Umbilical cord (tissue), 1 donor: ENCODE measurements at regions not wholly inside any gene's neighbourhood (a gene's known extent, or its start where the extent isn't known, plus 50 kb on each side); places are given as distances from the start of the nearest gene placed in this dataset.

Experiments
- DNase-seq: peaks from one replicate; pipeline ENCODE4 v3.0.0-alpha.2; 2015; ENCODE audit warnings: low spot score

DNA sequence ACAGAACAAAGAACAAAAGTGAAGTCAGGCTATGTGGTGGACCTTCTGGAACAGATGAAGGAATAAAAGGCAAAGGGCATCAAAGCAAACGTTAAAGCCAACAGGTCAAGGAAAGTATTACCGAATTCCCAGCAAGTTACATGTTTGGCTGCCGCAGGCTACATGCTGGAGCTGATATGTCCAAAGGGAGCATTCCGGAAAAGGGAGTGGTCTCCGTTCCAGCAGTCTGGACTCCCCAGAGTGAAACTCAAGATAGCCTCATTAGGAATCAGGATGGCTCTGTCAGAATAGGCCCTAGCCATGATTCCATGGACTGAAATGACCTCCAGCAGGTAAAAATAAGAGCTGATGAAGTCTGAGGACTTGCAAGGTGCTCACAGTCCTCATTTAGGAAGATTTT is 379.8 kb upstream of the PRICKLE1 start:
- no peak for DNase-seq

DNA sequence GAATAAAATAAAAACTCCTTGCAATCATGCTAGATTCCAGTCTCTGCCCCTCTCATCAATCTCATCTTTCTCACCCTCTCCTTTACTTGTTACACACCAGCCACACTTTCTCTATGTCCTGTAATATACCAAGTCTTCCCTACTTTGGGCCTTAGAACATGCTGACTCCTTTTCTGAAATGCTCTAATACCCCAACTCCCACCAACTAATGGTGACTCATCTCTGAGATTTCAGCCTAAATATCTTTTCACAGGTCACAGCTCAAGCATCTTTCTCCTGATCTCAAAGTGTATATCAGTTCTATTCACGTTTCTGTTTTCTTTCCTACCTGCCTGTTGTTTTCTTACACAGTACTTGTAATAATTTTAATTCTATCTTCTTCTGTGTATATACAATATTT is 378.9 kb upstream of the PRICKLE1 start:
- no peak for DNase-seq

DNA sequence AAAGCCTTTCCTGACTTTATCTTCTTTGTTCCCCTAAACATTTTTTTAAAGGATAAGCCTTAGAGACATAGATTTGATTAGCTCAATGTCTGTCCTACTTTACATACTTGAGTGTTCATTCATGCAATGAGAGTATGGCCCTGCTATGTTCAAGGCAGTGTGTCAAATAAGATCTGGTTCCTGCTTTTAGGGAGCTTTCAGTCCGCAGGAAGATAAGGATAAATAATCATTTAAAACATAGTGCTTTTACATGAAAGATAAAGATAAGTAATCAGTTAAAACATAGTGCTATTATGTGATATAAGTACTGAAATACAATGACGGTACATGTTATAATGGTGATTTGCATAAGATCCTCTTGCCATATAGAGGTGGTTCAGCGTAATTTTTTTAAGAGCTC is 378.3 kb upstream of the PRICKLE1 start:
- DNase-seq: no peak

DNA sequence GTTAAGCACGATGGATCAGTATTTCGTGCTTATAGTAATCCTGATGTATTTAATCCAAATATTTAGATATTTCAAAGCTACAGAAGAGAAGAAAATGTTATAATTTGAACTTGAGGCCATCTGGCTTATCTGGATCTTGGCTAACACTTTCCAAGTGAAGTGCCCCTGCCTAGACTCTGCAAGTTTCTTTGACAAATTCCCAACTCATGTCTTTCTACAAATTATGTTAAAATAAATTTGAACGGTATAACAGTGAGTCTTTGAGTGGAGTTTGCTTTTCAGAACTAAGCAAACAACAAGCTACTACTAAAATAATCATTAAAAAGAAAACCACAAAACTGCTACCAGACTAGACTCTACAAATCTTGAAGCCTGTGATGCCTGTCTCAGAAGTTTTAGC is 374.4 kb upstream of the PRICKLE1 start:
- no peak for DNase-seq

DNA sequence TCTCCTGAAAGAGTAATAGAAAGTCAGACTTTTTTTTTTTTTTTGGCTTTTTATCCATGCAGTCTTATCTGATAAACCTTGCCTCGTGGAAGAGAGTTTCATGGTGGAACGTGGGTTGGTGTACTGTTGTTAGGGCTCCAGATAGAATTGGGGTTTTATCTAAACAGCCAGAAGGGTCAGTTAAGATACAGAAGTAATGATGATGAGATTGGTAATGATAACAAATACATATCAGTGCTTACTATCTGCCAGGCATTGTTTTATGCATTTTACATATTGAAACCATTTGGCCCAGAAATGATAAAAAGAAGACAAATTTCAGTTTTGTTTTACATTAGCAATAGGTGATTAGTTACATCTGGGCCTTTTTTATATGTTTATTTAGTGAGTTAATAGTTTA is 372.8 kb upstream of the PRICKLE1 start:
- DNase-seq: no peak

DNA sequence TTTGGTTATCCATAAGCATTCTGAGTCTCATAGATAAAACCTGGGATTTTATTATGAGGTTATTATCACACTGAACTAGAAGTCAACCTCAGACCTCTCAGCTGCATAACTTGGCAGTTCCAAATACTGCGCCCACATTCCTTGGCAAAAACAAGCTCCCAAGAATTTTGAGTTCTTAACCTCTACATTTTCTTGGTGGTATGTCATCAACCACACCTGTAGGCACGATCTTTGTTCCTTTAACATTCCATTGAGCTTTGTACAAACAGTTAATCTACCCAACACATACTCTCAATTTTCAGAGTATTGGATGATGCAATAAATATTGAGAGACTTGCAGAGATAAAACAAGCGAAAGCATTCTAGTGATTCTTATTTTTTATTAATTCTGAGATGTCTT is 371.8 kb upstream of the PRICKLE1 start:
- peak; percentile 32 for DNase-seq

DNA sequence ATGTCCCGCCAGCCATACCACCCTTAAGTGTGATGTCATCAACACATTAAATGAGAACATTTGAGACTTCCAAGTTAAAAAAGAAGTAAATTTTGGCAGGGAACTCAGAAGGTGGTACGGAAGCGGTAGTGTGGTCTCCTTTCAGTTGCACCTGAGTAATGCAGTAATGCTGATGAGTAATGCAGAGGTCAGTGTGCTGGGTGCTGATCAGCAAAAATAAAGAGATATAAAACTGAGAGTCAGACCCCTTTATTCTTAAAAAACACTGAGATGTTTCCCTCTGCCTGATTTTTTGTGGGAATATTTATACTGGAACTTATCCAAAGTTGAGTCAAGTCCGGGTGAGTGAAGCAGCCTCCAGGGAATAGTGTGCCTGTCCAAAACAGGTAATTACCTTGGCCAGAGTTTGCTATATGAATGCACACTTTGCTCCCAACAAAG is 370.6 kb upstream of the PRICKLE1 start:
- DNase-seq: no peak

DNA sequence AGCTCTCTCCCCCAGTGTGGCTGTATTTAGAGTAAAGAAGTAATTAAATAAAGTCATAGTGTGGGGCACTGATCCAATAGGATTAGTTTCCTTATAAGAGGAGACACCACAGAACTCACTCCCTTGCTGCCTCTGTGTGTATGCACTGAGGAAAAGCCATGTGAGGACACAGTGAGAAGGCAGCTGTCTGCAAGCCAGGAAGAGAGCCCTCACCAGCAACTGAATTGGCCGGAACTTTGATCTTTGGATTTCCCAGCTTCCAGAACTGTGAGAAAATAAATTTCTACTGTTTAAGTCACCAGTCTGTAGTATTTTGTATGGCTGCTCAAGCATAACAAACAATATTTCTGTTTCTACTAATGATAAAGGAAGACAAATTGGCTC is 368.7 kb upstream of the PRICKLE1 start:
- no peak for DNase-seq

DNA sequence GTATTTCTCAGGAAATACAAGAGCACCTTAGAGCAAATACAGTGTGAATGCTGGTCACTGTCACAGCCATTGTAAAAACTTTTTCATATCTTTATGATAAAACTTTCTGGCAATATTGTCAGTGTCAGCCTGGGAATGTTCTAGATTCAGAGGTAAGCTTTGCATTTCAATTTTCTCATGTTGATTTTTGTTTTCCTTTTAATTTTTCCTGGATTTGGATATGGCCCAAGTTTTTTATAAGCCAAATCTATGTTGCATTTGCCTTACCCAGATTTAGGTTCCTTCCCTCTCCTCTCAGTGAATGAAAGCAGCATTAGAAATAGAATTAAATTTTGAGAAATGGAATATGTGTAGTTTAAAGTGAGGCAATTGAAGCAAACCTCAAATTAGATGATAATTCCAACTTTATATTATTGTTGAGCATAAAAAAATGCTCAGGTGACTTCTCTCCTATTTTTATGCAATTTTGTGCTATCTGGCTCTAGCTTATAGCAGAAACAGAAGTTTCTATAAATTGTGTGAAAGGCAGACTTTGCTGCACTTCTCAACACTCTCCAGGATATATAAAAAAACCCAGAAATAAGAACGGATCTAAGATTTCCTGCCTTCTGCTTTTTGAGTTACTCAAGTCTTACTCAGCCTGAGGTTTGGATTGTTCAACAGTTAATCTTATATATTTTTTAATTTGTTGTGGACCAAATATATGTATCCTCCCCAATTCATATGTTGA is 368.2 kb upstream of the PRICKLE1 start:
- no peak for DNase-seq

DNA sequence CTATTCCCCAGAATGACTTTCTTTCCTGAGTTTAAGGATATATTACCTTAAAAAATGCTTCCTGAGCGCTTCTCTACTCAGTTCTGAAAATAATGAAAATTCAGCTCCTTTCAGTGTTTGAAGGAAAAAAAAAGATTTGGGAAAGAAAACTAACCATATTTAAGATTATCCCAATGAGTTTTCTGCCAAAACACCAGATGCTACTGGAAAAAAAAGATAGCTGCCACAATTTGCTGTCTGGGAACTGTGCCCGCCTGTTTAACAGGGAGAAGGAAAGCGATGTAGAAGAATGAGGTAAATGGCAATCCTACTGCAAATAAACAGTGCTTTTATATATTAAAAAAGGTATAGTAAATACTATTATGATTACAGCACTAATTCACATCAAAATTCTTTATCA is 367.6 kb upstream of the PRICKLE1 start:
- peak; percentile 53 for DNase-seq

DNA sequence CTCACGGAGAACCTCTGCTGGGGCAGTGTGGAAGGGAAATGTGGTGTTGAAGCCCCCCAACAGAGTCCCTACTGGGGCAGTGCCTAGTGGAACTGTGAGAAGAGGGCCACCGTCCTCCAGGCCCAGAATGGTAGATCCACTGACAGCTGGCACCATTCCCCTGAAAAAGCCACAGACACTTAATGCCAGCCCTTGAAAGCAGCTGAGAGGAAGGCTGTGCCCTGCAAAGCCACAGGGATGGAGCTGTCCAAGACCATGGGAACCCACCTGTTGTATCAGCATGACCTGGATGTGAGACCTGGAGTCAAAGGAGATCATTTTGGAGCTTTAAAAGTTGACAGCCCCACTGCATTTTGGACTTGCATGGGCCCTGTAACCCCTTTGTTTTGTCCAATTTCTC is 363.5 kb upstream of the PRICKLE1 start:
- no peak for DNase-seq

DNA sequence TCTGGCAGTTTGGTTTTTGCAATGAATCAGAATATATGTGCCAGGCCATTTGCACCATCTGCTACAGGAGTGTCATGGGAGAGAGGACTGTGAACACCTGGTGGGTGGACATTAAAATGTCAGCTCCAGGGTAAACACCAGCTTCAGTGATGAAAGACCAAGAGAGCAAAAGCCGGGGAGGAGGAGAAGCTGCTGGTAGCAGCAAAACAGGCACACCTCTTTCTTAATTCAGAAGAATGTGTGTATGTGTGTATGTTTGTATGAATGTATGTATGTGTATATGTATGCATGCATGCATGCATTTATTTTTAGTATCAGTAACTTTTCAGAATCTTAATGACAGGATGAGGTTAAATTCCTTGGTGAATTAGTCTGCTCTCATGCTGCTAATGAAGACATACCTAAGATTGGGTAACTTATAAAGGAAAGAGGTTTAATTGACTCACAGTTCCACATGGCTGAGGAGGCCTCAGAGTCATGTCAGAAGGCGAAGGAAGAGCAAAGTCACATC is 357.4 kb upstream of the PRICKLE1 start:
- no peak for DNase-seq

DNA sequence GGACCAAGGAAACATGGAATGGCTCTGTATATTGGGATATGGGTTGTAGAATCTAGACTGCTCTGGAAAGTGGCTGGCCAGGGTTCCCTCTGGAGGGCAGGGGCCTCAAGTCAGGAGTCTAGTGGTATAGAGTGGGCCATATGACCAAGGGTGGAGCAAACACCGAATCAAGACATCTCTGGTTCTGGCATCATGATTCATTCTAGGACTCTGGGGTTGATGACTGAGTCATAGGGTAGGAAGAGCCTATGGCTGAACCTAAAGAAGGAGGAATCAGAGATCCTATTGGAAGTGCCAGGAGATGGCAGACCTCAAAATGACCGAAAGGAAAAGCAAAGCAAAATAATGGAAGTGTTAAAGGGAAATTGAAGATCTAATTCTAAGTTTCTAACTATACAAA is 356.4 kb upstream of the PRICKLE1 start:
- DNase-seq: no peak

DNA sequence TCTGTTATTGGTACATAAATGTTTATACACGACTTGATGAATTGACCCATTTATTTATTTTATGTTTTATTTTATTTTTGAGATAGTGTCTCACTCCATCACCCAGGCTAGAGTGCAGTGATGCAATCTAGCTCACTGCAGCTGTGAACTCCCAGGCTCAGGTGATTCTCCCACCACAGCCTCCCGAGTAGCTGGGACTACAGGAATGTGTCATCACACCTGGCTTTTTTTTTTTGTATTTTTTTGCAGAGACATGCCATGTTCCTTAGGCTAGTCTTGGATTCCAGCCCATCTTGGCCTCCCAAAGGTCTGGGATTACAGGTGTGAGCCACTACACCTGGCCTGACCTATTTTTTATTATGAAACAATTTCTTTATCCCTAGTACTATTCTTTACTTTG is 355.0 kb upstream of the PRICKLE1 start:
- DNase-seq: no peak

DNA sequence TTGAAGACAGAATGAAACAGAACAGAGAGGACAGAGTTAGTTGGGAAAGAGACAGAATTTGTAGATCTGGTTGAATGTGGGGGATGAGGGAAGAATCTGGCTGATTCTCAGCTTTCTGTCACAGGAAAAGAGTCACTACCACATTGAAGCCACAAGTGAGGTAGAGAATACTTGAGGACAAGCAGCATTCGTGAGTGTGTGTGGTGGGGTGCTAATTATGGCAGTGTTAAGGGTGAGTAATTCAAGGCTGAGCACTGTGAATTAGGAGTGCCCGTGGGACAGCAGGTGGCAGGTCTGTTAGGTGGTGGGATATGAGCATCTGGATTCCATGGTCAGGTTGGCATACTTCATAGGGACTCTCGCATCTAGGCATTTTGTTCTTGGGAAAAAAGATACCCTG is 347.4 kb upstream of the PRICKLE1 start:
- no peak for DNase-seq

DNA sequence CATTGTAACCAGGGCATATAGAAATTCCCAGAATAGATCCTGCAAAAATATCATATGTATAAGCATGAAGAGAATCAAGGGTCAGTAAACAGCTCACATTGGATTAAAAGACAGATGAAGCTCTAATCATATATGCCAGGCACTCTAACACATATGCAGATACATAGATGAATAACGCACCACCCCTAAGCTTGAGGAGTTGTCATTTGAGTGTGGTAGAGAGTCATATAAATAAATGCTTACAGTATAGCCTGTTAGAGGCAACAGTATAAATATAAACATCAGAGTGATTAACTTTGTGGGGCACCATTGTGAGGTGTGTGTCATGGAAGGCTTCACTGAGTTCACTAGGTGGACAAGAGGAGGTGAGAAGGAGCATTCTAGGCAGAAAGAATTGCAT is 346.7 kb upstream of the PRICKLE1 start:
- DNase-seq: no peak

DNA sequence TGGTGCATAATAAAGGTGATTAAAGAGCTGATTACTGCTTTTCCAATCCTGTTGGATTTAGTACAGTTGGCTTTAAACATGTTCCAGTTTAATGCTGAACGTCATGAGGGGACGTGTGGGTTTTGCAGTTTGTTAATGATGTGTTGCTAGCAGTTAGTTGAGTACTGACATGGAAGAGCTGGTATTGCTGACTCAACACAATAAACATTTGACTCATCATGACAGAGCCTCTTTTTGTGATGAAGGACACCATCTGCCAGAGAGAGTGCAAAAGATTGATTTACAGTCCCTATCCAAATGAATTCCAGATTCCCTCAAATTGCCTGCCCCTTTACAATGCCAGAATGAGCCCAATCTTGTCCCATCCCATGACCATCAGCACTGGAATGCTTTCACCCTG is 346.2 kb upstream of the PRICKLE1 start:
- DNase-seq: no peak

DNA sequence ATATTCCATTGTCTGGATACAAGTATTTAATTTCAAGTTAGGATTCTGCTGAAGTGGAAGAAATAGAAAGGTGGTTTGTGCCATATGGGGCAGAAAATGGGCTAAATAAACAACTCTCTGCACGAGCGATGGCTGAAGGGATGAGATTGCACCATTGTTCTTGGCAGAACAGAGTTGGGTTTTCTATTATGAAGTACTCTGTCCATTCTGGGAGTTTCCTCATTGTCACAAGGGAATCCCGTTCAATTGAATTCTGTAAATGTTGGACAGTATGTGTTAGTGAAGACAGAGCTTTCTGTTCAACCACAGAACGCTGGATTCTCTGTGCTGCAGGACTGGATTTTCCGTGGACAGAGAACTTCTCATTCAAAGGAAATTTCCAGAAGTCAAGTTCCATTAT is 345.5 kb upstream of the PRICKLE1 start:
- no peak for DNase-seq

DNA sequence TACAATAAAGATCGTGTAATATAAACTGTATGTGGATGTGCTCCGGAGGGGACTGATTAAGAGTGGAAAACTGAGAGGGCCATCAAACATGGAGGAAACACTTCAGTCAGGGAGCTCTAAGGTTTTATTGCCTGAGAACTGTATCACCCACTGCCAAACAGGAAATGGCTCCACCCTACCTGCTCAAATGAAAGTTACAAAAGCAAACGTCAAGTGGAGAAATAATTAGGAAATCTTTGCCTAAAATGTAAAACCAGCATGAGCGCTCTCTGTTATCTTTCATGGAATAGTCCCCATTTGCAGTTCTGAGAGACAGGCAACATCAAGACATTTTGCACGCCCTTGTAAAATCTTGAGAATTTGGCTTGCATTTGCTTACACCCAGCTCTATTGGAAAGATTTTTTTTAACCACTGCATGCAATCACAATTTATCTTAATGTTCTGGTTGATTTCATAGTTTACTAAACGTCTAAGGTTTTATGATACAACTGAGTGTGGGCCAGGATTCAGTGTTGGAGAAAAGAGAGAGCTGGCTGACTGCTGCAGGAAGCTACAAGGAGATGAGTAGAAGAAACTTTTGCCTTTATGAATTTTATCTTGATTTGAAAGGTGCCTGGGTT is 344.0 kb upstream of the PRICKLE1 start:
- no peak for DNase-seq

DNA sequence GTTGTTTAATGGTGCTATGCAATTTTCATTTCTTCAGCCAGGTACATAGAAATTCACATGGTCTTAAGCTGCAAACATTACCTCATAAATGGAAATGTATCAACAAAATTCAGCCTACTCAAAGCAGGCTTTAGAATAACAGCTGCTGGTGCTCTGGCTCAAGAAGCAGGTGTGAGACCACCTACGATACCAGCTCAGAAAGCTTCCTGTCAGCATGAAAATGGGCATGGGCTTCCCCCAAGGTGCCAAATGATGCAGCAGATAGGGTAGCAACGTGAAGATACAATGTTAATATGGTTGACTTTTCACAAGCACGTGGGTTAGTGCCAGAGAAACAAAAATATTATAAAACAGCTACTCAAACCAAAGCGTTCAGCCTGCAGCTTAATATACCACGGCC is 343.4 kb upstream of the PRICKLE1 start:
- no peak for DNase-seq

DNA sequence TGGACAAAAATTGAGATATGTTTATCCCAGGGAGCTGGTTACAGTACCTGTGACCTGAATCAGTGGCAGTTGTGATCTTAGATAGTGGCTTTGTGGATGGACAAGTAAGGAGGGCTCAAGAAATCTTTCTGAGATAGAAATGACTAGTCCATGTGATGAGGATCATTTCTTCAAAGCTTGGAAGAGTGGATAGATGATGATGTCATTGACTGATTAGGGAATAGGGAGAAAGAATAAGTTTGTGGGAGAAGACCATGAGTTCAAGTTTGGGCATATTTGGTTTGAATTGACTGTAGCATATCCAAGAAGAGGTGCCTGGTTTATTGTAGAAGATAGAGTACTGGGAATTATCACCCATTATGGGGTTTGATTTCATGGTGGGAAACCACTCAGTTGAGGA is 336.7 kb upstream of the PRICKLE1 start:
- no peak for DNase-seq

DNA sequence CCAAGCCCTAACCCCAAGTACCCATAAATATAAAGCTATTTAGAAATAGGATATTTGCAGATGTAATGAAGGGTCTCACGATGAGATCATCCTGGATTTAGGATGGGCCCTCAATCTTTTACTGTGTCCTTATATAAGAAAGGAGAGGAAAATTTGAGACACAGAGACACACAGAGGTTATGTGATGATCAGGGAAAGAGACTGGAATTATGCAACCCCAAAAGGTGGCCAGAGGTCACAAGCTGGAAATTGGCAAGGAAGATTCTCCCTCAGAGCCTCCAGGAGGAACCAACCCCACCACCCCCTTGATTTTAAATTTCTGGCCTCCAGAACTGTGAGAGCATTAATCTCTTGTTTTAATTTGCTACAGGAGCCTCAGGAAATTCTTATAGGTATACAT is 334.9 kb upstream of the PRICKLE1 start:
- DNase-seq: no peak

DNA sequence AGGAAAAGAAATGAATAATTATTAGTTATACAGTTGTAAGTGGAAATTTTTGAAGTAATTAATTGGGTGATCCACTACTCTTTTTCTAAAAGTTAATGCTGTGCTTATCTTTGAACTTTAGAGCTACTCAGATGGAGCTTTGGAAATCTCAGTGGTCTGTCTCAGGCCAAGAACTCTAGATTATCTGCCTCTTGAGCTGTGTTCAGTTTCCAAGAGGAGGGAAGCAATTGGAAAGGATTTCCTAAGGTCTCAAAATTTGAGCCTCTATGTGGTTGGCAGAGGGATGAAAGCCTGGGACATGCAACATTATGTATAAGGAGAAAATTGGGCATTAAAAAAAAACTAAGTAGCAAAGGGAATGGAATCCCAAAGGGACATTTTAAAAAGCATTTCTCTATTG is 334.0 kb upstream of the PRICKLE1 start:
- DNase-seq: peak; percentile 94

DNA sequence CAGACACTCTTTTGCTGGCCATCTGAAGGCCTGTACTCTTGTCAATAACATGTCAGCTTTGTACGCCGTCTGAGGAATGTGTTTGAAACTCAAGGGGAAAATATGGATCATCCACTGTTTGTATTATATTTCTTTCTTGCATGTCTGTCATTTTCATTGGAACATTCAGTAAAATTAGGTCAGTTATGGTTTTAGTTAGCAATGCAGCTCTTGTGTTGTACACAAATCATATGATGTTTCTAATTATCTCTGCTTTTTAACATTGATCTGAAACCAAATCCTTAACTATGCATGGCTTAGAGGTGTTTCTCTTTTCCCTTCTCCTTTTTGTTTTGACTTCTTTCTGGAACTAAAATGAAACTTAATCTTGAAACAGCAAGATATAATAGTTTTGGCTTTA is 333.6 kb upstream of the PRICKLE1 start:
- no peak for DNase-seq
